HG03432 (cell line): ENCODE measurements at regions not wholly inside any gene's neighbourhood (a gene's known extent, or its start where the extent isn't known, plus 50 kb on each side); places are given as distances from the start of the nearest gene placed in this dataset.

Experiments used
- ATAC-seq: cut with Tn5 transposase; IDR thresholded peaks from one replicate; pipeline ENCODE4 v1.9.1; 2021; ENCODE audit warnings: mild to moderate bottlenecking, moderate library complexity; ENCODE audit not compliant: unreplicated experiment

DNA sequence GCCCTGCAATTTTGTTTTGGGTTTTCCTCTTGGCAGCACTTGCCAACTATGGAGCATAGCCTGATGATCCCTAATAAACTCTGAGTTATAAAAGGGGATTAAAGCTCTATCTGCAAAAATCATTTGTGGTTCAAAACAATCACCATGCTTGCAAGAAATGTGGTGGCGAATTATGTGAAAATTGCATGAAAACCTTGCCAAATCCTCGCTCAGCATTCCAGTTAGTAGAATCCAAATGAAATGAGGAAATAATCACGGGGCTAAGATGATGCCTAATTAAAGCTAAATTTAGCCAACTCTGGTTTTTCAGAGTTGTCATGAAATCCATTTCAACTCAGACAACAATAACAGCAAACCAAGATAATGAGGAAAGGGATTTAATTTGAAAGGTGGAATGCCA lies 73.0 kb upstream of the PROK2 start:
- ATAC-seq, result no peak

DNA sequence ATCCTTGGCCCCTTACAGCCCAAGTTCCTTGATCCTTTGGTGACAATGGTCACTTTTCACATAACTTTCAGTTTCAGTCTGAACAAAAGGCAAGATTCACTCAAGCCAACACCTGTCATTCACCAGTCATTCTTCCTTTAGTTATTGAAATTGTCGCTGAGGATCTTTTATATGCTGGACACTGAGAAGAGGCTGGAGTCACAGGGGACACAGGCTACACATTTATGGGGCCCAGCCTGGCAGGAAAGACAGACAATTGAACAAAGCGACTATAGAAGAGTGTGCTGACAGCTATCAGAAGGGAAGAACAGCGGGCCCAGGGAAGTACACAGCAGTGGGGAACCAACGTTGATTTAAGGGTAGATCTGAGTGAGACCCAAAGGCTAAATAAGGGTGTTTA lies 69.8 kb upstream of the PROK2 start:
- no peak for ATAC-seq

DNA sequence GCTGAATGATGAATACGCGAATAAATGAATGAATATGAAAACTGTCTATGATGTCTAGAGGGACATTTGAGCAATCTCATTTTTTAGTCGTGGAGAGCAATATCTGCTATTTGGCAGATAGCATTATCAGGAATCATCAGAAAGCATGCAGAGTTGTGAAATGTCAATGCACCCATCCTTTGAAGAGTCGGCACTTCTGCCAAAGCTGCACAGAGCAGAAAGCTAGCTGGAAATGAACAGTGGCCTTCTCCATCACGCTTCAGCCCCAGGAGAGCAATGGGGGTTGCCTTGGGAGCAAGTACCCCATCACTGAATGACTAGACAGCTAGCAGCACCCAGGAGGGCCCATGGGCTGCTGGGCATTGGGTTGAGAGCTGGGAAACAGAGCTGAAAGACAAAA lies 69.1 kb upstream of the PROK2 start:
- no peak for ATAC-seq

DNA sequence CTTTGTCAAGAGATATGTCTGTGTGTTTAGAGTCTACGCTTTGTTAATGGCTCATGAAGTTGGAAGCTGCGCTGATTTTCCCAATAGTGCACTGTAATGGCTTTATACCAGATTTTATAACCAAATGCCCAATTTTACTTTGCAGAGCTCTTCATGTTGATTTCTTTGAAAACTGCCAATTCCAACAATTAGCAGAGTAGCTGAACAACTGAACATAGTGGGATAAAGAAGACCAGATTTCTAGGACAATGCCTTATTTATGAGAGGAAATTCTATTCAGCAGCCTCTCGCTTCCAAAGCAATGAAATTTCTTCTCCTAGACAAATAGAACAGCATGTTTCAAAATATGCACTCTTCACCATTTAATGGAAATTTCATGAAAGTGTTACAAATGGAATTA lies 66.9 kb upstream of the PROK2 start:
- no peak for ATAC-seq

DNA sequence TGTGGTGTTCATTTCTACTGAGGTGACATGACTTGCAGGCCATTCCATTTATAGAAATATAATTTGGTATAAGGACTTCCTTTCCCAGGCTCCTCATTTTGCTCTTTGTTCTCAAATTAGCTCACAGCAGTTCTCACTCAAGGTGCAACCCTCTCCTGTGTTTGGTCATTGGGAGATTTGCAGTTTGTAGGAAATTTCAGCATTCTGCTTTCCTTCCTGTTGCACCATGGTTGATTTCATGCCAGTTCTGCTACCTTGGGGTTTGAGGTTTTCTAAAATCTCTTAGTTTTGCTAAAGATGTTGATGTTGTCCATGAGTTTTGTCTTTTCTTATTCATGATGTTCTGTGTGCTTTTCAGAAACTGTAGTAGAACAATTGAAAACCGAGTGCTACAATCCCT lies 65.7 kb upstream of the PROK2 start:
- ATAC-seq, result no peak

DNA sequence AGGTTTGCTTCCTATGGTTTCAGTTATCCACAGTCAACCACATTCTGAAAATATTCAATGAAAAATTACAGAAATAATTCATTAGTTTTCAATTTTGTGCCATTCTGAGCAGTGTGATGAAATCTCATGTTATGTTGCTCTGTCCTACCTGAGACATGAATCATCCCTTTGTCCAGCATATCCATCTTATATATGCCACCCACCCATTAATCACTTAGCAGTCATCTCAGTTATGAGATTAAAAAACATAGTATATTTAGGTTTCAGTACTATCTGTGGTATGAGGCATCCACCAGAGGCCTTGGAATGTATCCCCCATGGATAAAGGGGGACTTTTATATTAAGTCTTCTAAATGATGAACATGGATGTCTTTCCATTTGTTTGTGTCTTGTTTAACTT lies 64.7 kb upstream of the PROK2 start:
- ATAC-seq, result no peak

DNA sequence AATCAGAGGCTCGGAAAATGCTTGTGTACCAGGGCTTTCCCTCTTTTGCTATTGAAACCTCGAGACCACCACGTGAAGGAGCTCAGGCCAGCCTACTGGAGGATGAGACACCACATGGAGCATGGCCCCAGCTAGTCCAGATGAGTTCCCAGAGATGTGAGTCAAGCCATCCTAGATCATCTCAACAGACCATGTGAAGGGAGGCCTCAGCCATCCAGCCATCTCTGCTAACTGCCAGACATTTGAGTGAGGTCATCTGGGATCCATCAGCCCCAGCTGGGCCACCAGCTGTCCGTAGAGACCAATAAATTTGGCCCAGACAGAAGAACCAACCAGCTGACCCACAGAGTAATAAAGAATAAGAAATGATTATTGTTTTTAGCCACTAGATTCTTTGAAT lies 62.8 kb upstream of the PROK2 start:
- ATAC-seq, result no peak

DNA sequence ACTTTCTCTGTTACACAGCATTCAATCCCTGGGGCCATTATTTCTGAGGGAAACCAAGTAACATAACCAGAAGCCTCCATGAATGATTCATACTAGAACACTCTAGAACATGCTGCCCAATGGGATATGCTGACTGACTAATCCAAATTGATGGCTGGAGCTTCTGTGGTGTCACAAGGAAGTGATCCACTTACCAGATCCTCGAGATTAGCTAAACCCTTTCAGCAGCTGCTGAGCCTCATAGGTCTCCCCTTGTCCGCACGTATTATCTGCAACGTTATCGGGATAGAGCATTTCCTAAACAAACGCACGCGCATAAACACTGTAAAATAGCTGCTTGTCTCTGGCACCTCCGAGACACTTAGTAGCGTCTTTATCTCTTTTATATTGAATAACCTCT lies 61.2 kb upstream of the PROK2 start:
- ATAC-seq, result no peak

DNA sequence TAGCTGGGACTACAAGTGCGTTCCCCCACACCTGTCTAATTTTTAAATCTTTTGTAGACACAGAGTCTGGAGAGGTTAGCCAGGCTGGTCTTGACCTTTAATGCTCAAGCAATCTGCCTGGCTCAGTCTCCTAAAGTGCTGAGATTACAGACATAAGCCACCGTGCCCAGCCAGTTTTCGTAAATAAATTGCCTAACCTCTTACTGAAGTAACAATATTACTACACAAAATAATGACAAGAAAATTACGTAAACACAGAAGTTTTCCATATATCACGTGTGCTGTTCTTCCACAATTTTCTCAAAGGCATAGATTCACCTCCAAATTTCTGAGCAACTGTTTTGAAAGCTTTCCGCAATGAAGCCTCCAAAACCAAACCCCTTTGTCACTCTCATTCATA lies 58.1 kb upstream of the PROK2 start:
- ATAC-seq, result no peak

DNA sequence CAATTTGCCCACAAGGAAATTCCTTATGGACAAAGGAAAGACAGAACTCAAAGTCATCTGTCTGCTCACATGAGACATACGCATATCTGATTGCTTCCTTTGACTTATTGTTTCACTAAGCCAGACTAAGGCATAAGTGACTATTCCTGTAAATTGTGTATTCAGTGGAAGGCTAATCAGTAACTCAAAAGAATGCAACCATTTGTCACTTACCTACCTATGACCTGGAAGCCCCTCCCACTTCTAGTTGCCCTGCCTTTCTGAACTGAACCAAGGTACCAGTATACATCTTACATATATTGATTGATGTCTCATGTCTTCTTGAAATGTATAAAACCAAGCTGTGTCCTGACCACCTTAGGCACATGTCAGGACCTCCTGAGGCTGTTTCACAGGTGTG lies 53.5 kb upstream of the PROK2 start:
- no peak for ATAC-seq
